Keratinocyte (primary cell): ENCODE measurements at regions not wholly inside any gene's neighbourhood (a gene's known extent, or its start where the extent isn't known, plus 50 kb on each side); places are given as distances from the start of the nearest gene placed in this dataset.

Experiments
- DNase-seq: peaks from one replicate; pipeline ENCODE4 v3.0.0-alpha.2; 2011; ENCODE audit warnings: low read depth, missing footprints, low spot score
- FAIRE-seq: peaks from 2 replicates; lab custom pipeline; 2011; peaks lifted over from hg19 to GRCh38; lab: Jason Lieb, UNC
- H2AFZ ChIP-seq: 2 replicates; pipeline ENCODE4 v1.6.0; 2012; ENCODE audit warnings: low read length, control low read depth, inconsistent platforms; ENCODE audit not compliant: control insufficient read depth
- H3K27ac ChIP-seq: 2 replicates; pipeline ENCODE4 v1.5.1; 2011; ENCODE audit warnings: low read length; ENCODE audit not compliant: control insufficient read depth, insufficient read depth
- H3K27me3 ChIP-seq: 3 replicates; pipeline ENCODE4 v1.6.0; 2011; ENCODE audit warnings: low read length; ENCODE audit not compliant: control insufficient read depth, insufficient read depth; ENCODE audit errors: extremely low read depth
- H3K36me3 ChIP-seq, 2 experiments: 2 replicates in 1 of 2; 3 replicates in 1 of 2; pipeline ENCODE4 v1.5.1; 2011; ENCODE audit warnings: low read length in 2 of 2, mild to moderate bottlenecking in 1 of 2; ENCODE audit not compliant: control insufficient read depth in 2 of 2, insufficient read depth in 2 of 2; ENCODE audit errors: extremely low read depth in 1 of 2
- H3K4me1 ChIP-seq: 3 replicates; pipeline ENCODE4 v1.5.1; 2011; ENCODE audit warnings: low read length; ENCODE audit not compliant: control insufficient read depth, insufficient read depth; ENCODE audit errors: extremely low read depth
- H3K4me2 ChIP-seq: 3 replicates; pipeline ENCODE4 v1.6.0; 2011; ENCODE audit warnings: low read depth, low read length; ENCODE audit not compliant: control insufficient read depth, insufficient read depth; ENCODE audit errors: extremely low read depth
- H3K4me3 ChIP-seq, 3 experiments: fragments of 200-600 bp in 1 of 3; sonication (generic) in 1 of 3; 2 replicates in 2 of 3; 3 replicates in 1 of 3; pipeline ENCODE4 v1.5.1; 2011 to 2016; ENCODE audit warnings: low read length in 3 of 3, mild to moderate bottlenecking in 3 of 3, control low read depth in 2 of 3, inconsistent platforms in 1 of 3, low read depth in 1 of 3, mixed read lengths in 1 of 3, mixed run types in 1 of 3, moderate library complexity in 1 of 3; ENCODE audit not compliant: control insufficient read depth in 2 of 3, insufficient read depth in 2 of 3; ENCODE audit errors: extremely low read depth in 1 of 3
- H3K79me2 ChIP-seq: 2 replicates; pipeline ENCODE4 v1.6.0; 2012; ENCODE audit warnings: low read length; ENCODE audit not compliant: control insufficient read depth, insufficient read depth
- H3K9ac ChIP-seq: 3 replicates; pipeline ENCODE4 v1.6.0; 2011; ENCODE audit warnings: low read length; ENCODE audit not compliant: control insufficient read depth, insufficient read depth; ENCODE audit errors: extremely low read depth
- H3K9me1 ChIP-seq: 3 replicates; pipeline ENCODE4 v1.6.0; 2011; ENCODE audit warnings: low read length; ENCODE audit not compliant: control insufficient read depth, insufficient read depth; ENCODE audit errors: extremely low read depth
- H3K9me3 ChIP-seq: 2 replicates; pipeline ENCODE4 v1.5.1; 2012; ENCODE audit warnings: low read depth, low read length; ENCODE audit not compliant: control insufficient read depth
- H4K20me1 ChIP-seq: 3 replicates; pipeline ENCODE4 v1.6.0; 2011; ENCODE audit warnings: low read length; ENCODE audit not compliant: control insufficient read depth, insufficient read depth; ENCODE audit errors: extremely low read depth
- EZH2 ChIP-seq: IDR thresholded peaks from one replicate; pipeline ENCODE4 v1.6.1; 2012; ENCODE audit warnings: inconsistent platforms, mild to moderate bottlenecking, low read length, moderate library complexity
- dilution Hi-C: fragments of 300-500 bp; cut with MboI; formaldehyde crosslinking; loops from one replicate; pipeline ENCODE4 v1.7.0; 2020; ENCODE audit warnings: low sequenced_read_pairs; ENCODE audit not compliant: extremely low pct_ligation_motif_present
- TF ChIP-seq, protein P1 (sequence below), 3 experiments: IDR thresholded peaks in 1 of 3; conservative IDR thresholded peaks in 1 of 3; optimal IDR thresholded peaks in 1 of 3; 2 replicates in 2 of 3; 3 replicates in 1 of 3; pipeline versions ENCODE3 to v1.5.1; 2011; ENCODE audit warnings: low read length in 3 of 3, mild to moderate bottlenecking in 3 of 3, moderate library complexity in 2 of 3, control low read depth in 1 of 3, inconsistent platforms in 1 of 3; ENCODE audit not compliant: insufficient read depth in 2 of 3; ENCODE audit errors: extremely low read depth in 1 of 3

DNA sequence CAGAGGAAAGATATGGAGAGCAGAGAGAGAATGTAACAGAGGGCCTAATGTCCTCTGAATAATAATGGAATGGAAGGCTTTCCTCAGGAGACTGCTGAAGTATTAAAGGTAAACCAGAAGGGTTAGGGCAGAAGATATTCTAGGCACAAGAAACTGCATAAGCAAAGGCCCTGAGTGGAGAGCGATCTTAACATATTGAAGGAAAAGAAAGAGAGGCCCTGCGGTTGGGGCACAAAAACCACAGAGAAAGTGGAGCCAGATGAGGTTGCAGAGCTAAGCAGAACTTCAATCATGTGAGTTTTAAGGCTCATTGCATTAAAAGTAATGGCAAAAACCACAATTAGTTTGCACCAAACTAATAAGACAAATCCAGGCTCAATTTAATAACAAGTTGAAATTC is 115.8 kb upstream of the VSTM2A start:
- no peaks in the 10 kb centered on the region for H3K9me1 ChIP-seq
- DNase-seq (no peak), FAIRE-seq (no peak)
- no peaks in the 10 kb centered on the region for H3K4me1 ChIP-seq
- no peak overlapping the region for H3K4me3 ChIP-seq
- no peak overlapping the region for H3K4me2 ChIP-seq
- no peaks in the 10 kb centered on the region for H3K79me2 ChIP-seq
- no peak overlapping the region for H3K9ac ChIP-seq
- no peaks in the 10 kb centered on the region for H4K20me1 ChIP-seq
- H3K36me3 ChIP-seq, result no peaks in the 10 kb centered on the region
- H3K27me3 ChIP-seq, result no peaks in the 10 kb centered on the region
- dilution Hi-C loops, result no loop called here
- H2AFZ ChIP-seq, result no peak overlapping the region
- H3K9me3 ChIP-seq, result no peaks in the 10 kb centered on the region
- TF ChIP-seq EZH2, result no peak
- TF ChIP-seq, protein P1, sequence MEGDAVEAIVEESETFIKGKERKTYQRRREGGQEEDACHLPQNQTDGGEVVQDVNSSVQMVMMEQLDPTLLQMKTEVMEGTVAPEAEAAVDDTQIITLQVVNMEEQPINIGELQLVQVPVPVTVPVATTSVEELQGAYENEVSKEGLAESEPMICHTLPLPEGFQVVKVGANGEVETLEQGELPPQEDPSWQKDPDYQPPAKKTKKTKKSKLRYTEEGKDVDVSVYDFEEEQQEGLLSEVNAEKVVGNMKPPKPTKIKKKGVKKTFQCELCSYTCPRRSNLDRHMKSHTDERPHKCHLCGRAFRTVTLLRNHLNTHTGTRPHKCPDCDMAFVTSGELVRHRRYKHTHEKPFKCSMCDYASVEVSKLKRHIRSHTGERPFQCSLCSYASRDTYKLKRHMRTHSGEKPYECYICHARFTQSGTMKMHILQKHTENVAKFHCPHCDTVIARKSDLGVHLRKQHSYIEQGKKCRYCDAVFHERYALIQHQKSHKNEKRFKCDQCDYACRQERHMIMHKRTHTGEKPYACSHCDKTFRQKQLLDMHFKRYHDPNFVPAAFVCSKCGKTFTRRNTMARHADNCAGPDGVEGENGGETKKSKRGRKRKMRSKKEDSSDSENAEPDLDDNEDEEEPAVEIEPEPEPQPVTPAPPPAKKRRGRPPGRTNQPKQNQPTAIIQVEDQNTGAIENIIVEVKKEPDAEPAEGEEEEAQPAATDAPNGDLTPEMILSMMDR (optimal IDR thresholded peaks at IDR 0.05 in 1 of 3, IDR thresholded peaks at IDR 0.05 in 1 of 3, conservative IDR thresholded peaks at IDR 0.05 in 1 of 3; ENCODE audit: extremely low read depth in 1 of 3, insufficient read depth in 2 of 3, low read length in 3 of 3), result no peak
- H3K27ac ChIP-seq, result no peak overlapping the region

DNA sequence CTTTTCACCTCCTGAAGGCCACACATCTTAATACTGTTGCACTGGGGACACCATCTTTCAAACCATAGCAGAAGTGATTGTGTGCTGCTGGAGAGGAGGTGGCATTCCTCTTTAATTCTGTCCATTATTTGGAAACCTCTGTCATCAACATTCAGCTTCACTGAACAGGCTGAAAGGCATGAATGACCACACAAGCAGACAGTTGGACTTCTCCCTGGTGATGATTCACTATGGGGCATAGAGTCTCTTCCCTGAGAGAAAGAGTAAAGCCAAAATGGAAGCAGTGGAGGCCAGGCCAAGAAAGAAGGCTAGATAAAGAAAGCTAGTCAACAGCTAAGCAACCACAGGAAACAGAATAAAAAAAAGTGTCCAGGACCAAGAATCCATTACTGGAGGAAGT is 113.1 kb upstream of the VSTM2A start:
- H4K20me1 ChIP-seq, result no peaks in the 10 kb centered on the region
- no peak overlapping the region for H3K27ac ChIP-seq
- H3K4me2 ChIP-seq, result no peak overlapping the region
- H3K9me3 ChIP-seq, result no peaks in the 10 kb centered on the region
- no peak for FAIRE-seq
- no peaks in the 10 kb centered on the region for H3K4me1 ChIP-seq
- H2AFZ ChIP-seq, result no peak overlapping the region
- dilution Hi-C loops, result no loop called here
- no peaks in the 10 kb centered on the region for H3K9me1 ChIP-seq
- no peak overlapping the region for H3K4me3 ChIP-seq
- no peaks in the 10 kb centered on the region for H3K36me3 ChIP-seq
- TF ChIP-seq, protein P1 (optimal IDR thresholded peaks at IDR 0.05 in 1 of 3, IDR thresholded peaks at IDR 0.05 in 1 of 3, conservative IDR thresholded peaks at IDR 0.05 in 1 of 3; ENCODE audit: extremely low read depth in 1 of 3, insufficient read depth in 2 of 3, low read length in 3 of 3), result no peak
- no peak for TF ChIP-seq EZH2
- H3K27me3 ChIP-seq, result no peaks in the 10 kb centered on the region
- no peak overlapping the region for H3K9ac ChIP-seq
- no peaks in the 10 kb centered on the region for H3K79me2 ChIP-seq
- DNase-seq, result no peak
